Uterus (tissue), 3 donors: ENCODE measurements at regions not wholly inside any gene's neighbourhood (a gene's known extent, or its start where the extent isn't known, plus 50 kb on each side); places are given as distances from the start of the nearest gene placed in this dataset.
"Not testable (repeated sequence)": the region's sequence is repeated elsewhere in the genome, so short reads cannot be mapped to it uniquely, and the experiment has no call there.

Experiments used
- DNase-seq, 2 donors: peaks; one replicate each; pipeline ENCODE4 v3.0.0-alpha.2; 2019 to 2020
- H3K27ac ChIP-seq, 2 donors: fragments of 200-600 bp; sonication (generic); 1 replicate in 1 of 2; 2 replicates in 1 of 2; pipeline ENCODE4 v1.5.1; 2016 to 2018
- H3K27me3 ChIP-seq, 2 donors: fragments of 200-600 bp; sonication (generic); one replicate each; pipeline ENCODE4 v1.5.1; 2018 to 2019; ENCODE audit warnings: control low read depth in 1 of 2
- H3K36me3 ChIP-seq, 2 donors: fragments of 200-600 bp; sonication (generic); one replicate each; pipeline ENCODE4 v1.5.1; 2019; ENCODE audit warnings: control low read depth in 1 of 2
- H3K4me1 ChIP-seq, 2 donors: fragments of 200-600 bp; sonication (generic); one replicate each; pipeline ENCODE4 v1.5.1; 2018 to 2019; ENCODE audit warnings: control low read depth in 1 of 2
- H3K4me3 ChIP-seq, 2 donors: fragments of 200-600 bp; sonication (generic); 1 replicate in 1 of 2; 2 replicates in 1 of 2; pipeline ENCODE4 v1.5.1; 2018 to 2019; ENCODE audit warnings: mild to moderate bottlenecking in 1 of 2
- H3K9me3 ChIP-seq, 2 donors: fragments of 200-600 bp; sonication (generic); one replicate each; pipeline ENCODE4 v1.5.1; 2019; ENCODE audit warnings: control low read depth in 1 of 2
- CTCF ChIP-seq, 4 experiments: fragments of 200-600 bp in 2 of 4; fragments of 450-650 bp in 2 of 4; sonication (generic) in 2 of 4; IDR thresholded peaks; one replicate each; pipeline ENCODE4 v1.5.1; 2016 to 2019; ENCODE audit warnings: antibody characterized with exemption in 4 of 4, mild to moderate bottlenecking in 2 of 4, moderate library complexity in 1 of 4
- POLR2A ChIP-seq, 2 donors: fragments of 450-650 bp; IDR thresholded peaks; one replicate each; pipeline ENCODE4 v1.6.1; 2016; ENCODE audit warnings: antibody characterized with exemption in 2 of 2, mild to moderate bottlenecking in 1 of 2, moderate library complexity in 1 of 2
- intact Hi-C: fragments of 100-400 bp; cut with DNase I; formaldehyde crosslinking; loops from one replicate; pipeline ENCODE4 v1.15.1; 2023; ENCODE audit warnings: low total_unique reads
- donor health status: DM: yes; HTN: yes; CAD: no.

- no peak overlapping the region for H3K4me3 ChIP-seq
- H3K27me3 ChIP-seq = no peaks in the 10 kb centered on the region
- H3K27ac ChIP-seq = no peak overlapping the region
- DNase-seq = no peak
- H3K4me1 ChIP-seq = no peaks in the 10 kb centered on the region
- intact Hi-C loops = no loop called here
- no peaks in the 10 kb centered on the region for H3K36me3 ChIP-seq
- no peaks in the 10 kb centered on the region for H3K9me3 ChIP-seq
- TF ChIP-seq CTCF (IDR thresholded peaks at IDR 0.05) (no peak), POLR2A (IDR thresholded peaks at IDR 0.05) (no peak)
These were observed 73.7 kb upstream of the FST start for GRCh38 chr5:53406630-53407316.

GRCh38 chr5:53407373-53407772, 73.1 kb upstream of the FST start:
- Histone ChIP-seq H3K4me1 (no peaks in the 10 kb centered on the region), H3K4me3 (no peak overlapping the region), H3K27ac (no peak overlapping the region), H3K27me3 (no peaks in the 10 kb centered on the region), H3K9me3 (no peaks in the 10 kb centered on the region), H3K36me3 (no peaks in the 10 kb centered on the region)
- no peak for DNase-seq
- intact Hi-C loops = no loop called here
- TF ChIP-seq CTCF (IDR thresholded peaks at IDR 0.05) (no peak), POLR2A (IDR thresholded peaks at IDR 0.05) (no peak)

- H3K36me3 ChIP-seq = no peaks in the 10 kb centered on the region
- DNase-seq = no peak
- no peaks in the 10 kb centered on the region for H3K9me3 ChIP-seq
- no peak overlapping the region for H3K27ac ChIP-seq
- TF ChIP-seq CTCF (IDR thresholded peaks at IDR 0.05) (no peak), POLR2A (IDR thresholded peaks at IDR 0.05) (no peak)
- intact Hi-C loops = no loop called here
- no peaks in the 10 kb centered on the region for H3K27me3 ChIP-seq
- H3K4me1 ChIP-seq = no peaks in the 10 kb centered on the region
- no peak overlapping the region for H3K4me3 ChIP-seq
These were observed 69.0 kb upstream of the FST start for GRCh38 chr5:53411388-53411787.

- intact Hi-C loops, H3K27ac ChIP-seq, DNase-seq, H3K9me3 ChIP-seq, H3K4me1 ChIP-seq, H3K27me3 ChIP-seq, H3K4me3 ChIP-seq, H3K36me3 ChIP-seq: not testable (repeated sequence)
These were observed 67.9 kb upstream of the FST start for GRCh38 chr5:53412499-53412898.

- DNase-seq = no peak
- no peaks in the 10 kb centered on the region for H3K9me3 ChIP-seq
- H3K27ac ChIP-seq = no peak overlapping the region
- no peaks in the 10 kb centered on the region for H3K36me3 ChIP-seq
- intact Hi-C loops = no loop called here
- no peak overlapping the region for H3K4me3 ChIP-seq
- no peaks in the 10 kb centered on the region for H3K27me3 ChIP-seq
- TF ChIP-seq CTCF (IDR thresholded peaks at IDR 0.05) (no peak), POLR2A (IDR thresholded peaks at IDR 0.05) (no peak)
- H3K4me1 ChIP-seq = no peaks in the 10 kb centered on the region
These were observed 64.2 kb upstream of the FST start for GRCh38 chr5:53416144-53416738.
